NCI-H774 (cell line): ENCODE measurements at regions not wholly inside any gene's neighbourhood (a gene's known extent, or its start where the extent isn't known, plus 50 kb on each side); places are given as distances from the start of the nearest gene placed in this dataset.

Source experiments
- DNase-seq: peaks from one replicate; lab custom pipeline; 2025; lab: John Stamatoyannopoulos, UW

GRCh38 chr20:17109307-17109706, 117.5 kb upstream of the PCSK2 start:
- peak; percentile 61 for DNase-seq

- no peak for DNase-seq
Measured at GRCh38 chr20:17128206-17128605, 98.6 kb upstream of the PCSK2 start.

- no peak for DNase-seq
Measured at GRCh38 chr20:17129089-17129488, 97.8 kb upstream of the PCSK2 start.

GRCh38 chr20:17137692-17138091, 89.1 kb upstream of the PCSK2 start:
- DNase-seq: no peak

- DNase-seq: no peak
Measured at GRCh38 chr20:17138237-17138636, 88.6 kb upstream of the PCSK2 start.

GRCh38 chr20:17140894-17141293, 85.9 kb upstream of the PCSK2 start:
- no peak for DNase-seq

GRCh38 chr20:17141568-17141967, 85.3 kb upstream of the PCSK2 start:
- DNase-seq: no peak

- DNase-seq: no peak
Measured at GRCh38 chr20:17142666-17143065, 84.2 kb upstream of the PCSK2 start.

GRCh38 chr20:17150858-17151257, 76.0 kb upstream of the PCSK2 start:
- no peak for DNase-seq

GRCh38 chr20:17155401-17155800, 71.4 kb upstream of the PCSK2 start:
- no peak for DNase-seq

- no peak for DNase-seq
Measured at GRCh38 chr20:17158701-17159100, 68.1 kb upstream of the PCSK2 start.

GRCh38 chr20:17161673-17162481, 65.0 kb upstream of the PCSK2 start:
- no peak for DNase-seq

GRCh38 chr20:17168026-17168612, 58.7 kb upstream of the PCSK2 start:
- DNase-seq: no peak

GRCh38 chr20:17169585-17170136, 57.2 kb upstream of the PCSK2 start:
- peak; percentile 80 for DNase-seq

- no peak for DNase-seq
Measured at GRCh38 chr20:17171746-17172280, 55.0 kb upstream of the PCSK2 start.

GRCh38 chr20:17172836-17173516, 53.9 kb upstream of the PCSK2 start:
- DNase-seq: no peak
